Gastroesophageal sphincter (tissue), 4 donors: ENCODE measurements at regions not wholly inside any gene's neighbourhood (a gene's known extent, or its start where the extent isn't known, plus 50 kb on each side); places are given as distances from the start of the nearest gene placed in this dataset.
"Not testable (repeated sequence)": the region's sequence is repeated elsewhere in the genome, so short reads cannot be mapped to it uniquely, and the experiment has no call there.

Experiments
- ATAC-seq: fragments of 150-250 bp; one replicate; pipeline ENCODE4 v1.9.1; 2016; ENCODE audit warnings: mild to moderate bottlenecking, moderate library complexity
- H3K27ac ChIP-seq, 4 donors: fragments of 200-600 bp; sonication (generic) in 3 of 4; 1 replicate in 3 of 4; 2 replicates in 1 of 4; pipeline ENCODE4 v1.5.1; 2016 to 2019
- H3K27me3 ChIP-seq: fragments of 200-600 bp; sonication (generic); one replicate; pipeline ENCODE4 v1.5.1; 2019
- H3K36me3 ChIP-seq, 2 donors: fragments of 200-600 bp; sonication (generic); one replicate each; pipeline ENCODE4 v1.5.1; 2019; ENCODE audit warnings: control low read depth in 1 of 2
- H3K4me1 ChIP-seq, 3 donors: fragments of 200-600 bp; sonication (generic); 1 replicate in 2 of 3; 2 replicates in 1 of 3; pipeline ENCODE4 v1.5.1; 2016 to 2019; ENCODE audit warnings: control low read depth in 2 of 3
- H3K4me3 ChIP-seq, 2 donors: fragments of 200-600 bp; sonication (generic); one replicate each; pipeline ENCODE4 v1.5.1; 2019; ENCODE audit warnings: mild to moderate bottlenecking in 1 of 2, moderate library complexity in 1 of 2
- H3K9me3 ChIP-seq, 3 donors: fragments of 200-600 bp; sonication (generic); one replicate each; pipeline ENCODE4 v1.5.1; 2017 to 2019; ENCODE audit warnings: control low read depth in 2 of 3
- EP300 ChIP-seq: sonication (generic); formaldehyde crosslinking; IDR thresholded peaks from one replicate; pipeline ENCODE4 v1.6.1; 2017; ENCODE audit warnings: antibody characterized with exemption, mild to moderate bottlenecking
- POLR2A ChIP-seq, 2 donors: fragments of 450-650 bp; IDR thresholded peaks; one replicate each; pipeline ENCODE4 v1.6.1; 2017; ENCODE audit warnings: antibody characterized with exemption in 2 of 2, mild to moderate bottlenecking in 2 of 2, moderate library complexity in 1 of 2
- POLR2AphosphoS5 ChIP-seq: sonication (generic); formaldehyde crosslinking; IDR thresholded peaks from one replicate; pipeline ENCODE4 v1.6.1; 2017; ENCODE audit warnings: antibody characterized with exemption
- WGBS, 2 donors: methylation state at CpG; one replicate each; pipeline ENCODE4 v1.1.5; 2018; ENCODE audit warnings: low coverage in 1 of 2; 5-methylcytosine and 5-hydroxymethylcytosine counted together
- TF ChIP-seq, protein P1 (sequence below), 4 experiments: fragments of 200-600 bp in 2 of 4; fragments of 450-650 bp in 2 of 4; sonication (generic) in 1 of 4; IDR thresholded peaks; one replicate each; pipeline ENCODE4 v1.5.1; 2017 to 2019; ENCODE audit warnings: antibody characterized with exemption in 4 of 4, mild to moderate bottlenecking in 2 of 4, moderate library complexity in 2 of 4

DNA sequence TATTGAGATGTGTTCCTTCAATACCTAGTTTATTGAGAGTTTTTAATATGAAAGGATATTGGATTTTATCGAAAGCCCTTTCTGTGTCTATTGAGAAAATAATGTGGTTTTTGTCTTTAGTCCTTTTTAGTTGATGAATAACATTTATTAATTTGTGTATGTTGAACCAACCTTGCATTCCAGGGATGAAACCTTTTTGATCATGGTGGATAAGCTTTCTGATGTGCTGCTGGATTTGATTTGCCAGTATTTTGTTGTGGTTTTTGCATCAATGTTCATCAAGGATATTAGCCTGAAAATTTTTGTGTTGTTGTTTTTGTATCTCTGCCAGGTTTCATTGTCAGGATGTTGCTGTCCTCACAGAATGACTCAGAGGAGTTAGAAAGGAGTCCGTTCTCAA, 1710.4 kb downstream of the SUCLG1 start:
- ATAC-seq = no peak
- TF ChIP-seq EP300 (no peak), POLR2AphosphoS5 (no peak), POLR2A (IDR thresholded peaks at IDR 0.05) (no peak)
- TF ChIP-seq, protein P1, sequence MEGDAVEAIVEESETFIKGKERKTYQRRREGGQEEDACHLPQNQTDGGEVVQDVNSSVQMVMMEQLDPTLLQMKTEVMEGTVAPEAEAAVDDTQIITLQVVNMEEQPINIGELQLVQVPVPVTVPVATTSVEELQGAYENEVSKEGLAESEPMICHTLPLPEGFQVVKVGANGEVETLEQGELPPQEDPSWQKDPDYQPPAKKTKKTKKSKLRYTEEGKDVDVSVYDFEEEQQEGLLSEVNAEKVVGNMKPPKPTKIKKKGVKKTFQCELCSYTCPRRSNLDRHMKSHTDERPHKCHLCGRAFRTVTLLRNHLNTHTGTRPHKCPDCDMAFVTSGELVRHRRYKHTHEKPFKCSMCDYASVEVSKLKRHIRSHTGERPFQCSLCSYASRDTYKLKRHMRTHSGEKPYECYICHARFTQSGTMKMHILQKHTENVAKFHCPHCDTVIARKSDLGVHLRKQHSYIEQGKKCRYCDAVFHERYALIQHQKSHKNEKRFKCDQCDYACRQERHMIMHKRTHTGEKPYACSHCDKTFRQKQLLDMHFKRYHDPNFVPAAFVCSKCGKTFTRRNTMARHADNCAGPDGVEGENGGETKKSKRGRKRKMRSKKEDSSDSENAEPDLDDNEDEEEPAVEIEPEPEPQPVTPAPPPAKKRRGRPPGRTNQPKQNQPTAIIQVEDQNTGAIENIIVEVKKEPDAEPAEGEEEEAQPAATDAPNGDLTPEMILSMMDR (IDR thresholded peaks at IDR 0.05) = no peak
- H3K9me3 ChIP-seq = peaks cover 0 to 30% (median 0%) of the 10 kb centered on the region in 3 donors
- no peaks in the 10 kb centered on the region for H3K4me1 ChIP-seq
- no peaks in the 10 kb centered on the region for H3K36me3 ChIP-seq
- no peak overlapping the region for H3K27ac ChIP-seq
- H3K27me3 ChIP-seq = no peaks in the 10 kb centered on the region
- H3K4me3 ChIP-seq = no peak overlapping the region
- WGBS, 2 donors = 88 to 100% methylated on average over 1 to 2 of the region's 2 CpGs

DNA sequence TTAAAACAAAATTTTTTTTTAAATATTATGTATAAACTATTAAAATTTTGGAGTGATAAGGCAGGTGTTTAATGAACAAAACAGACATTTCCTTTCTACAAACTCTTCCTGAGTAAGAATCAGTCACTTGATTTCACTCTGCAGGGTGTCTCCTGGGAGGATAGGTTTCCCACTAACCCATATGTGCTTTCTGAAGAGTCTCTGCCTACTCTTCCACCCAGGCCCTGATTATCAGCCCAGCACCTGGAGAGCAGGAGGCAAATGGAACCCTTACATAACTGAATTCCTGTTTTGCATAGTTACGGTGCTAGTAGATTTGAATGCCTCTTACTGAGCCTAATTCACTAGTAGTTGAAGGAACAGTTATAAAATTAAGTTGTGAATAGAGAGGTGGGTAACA, 1718.6 kb downstream of the SUCLG1 start:
- ATAC-seq = no peak
- 64 to 90% methylated on average over 1 of the region's 1 CpG for WGBS, 2 donors
- Histone ChIP-seq H3K4me3 (no peak overlapping the region), H3K4me1 (no peaks in the 10 kb centered on the region), H3K27ac (no peak overlapping the region), H3K27me3 (no peaks in the 10 kb centered on the region), H3K36me3 (no peaks in the 10 kb centered on the region), H3K9me3 (peaks cover 0 to 5% (median 0%) of the 10 kb centered on the region in 3 donors)
- TF ChIP-seq, protein P1 (IDR thresholded peaks at IDR 0.05) = no peak
- no peak for TF ChIP-seq EP300
- no peak for TF ChIP-seq POLR2A (IDR thresholded peaks at IDR 0.05)
- no peak for TF ChIP-seq POLR2AphosphoS5

DNA sequence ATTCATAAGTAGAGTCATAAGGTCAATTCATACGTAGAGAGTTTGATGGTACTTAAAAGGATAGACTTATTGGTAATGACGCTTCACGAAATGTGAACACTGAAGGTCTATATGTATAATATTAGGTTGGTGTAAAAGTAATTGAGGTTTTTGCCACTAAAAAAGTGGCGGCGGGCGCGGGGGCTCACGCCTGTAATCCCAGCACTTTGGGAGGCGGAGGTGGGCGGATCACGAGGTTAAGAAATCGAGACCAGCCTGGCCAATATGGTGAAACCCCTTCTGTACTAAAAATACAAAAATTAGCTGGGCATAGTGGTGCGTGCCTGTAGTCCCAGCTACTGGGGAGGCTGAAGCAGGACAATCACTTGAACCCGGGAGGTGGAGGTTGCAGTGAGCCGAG, 1721.1 kb downstream of the SUCLG1 start:
- 94% methylated on average over 11 to 13 of the region's 15 CpGs for WGBS, 2 donors
- H3K9me3 ChIP-seq = not testable (repeated sequence)

DNA sequence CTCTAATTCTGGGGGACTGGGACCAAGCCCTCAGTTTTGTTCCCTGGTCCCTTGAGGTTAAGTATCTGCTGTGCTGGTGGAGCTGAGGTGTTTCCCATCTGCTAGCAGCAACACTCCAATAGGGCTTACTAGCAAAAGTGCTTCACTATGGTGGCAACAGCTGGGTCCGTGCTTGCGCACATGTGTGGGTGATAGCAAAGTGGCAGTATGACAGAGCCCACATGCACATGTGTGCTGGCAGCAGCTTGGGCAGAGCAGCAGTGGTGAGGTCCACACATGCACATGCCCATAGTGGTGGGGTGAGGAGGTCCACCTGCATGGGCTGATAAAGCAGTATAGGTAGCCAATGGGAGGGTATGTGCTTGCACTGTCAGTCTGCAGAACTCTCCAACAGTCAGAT, 1723.7 kb downstream of the SUCLG1 start:
- ATAC-seq = no peak
- no CpG with 5 or more reads among the region's 2 CpGs for WGBS, 2 donors

More for the DNA sequence above, 1721.1 kb downstream of the SUCLG1 start:
- not testable (repeated sequence) for ATAC-seq, H3K27ac ChIP-seq, H3K4me1 ChIP-seq, H3K27me3 ChIP-seq, H3K4me3 ChIP-seq, H3K36me3 ChIP-seq

DNA sequence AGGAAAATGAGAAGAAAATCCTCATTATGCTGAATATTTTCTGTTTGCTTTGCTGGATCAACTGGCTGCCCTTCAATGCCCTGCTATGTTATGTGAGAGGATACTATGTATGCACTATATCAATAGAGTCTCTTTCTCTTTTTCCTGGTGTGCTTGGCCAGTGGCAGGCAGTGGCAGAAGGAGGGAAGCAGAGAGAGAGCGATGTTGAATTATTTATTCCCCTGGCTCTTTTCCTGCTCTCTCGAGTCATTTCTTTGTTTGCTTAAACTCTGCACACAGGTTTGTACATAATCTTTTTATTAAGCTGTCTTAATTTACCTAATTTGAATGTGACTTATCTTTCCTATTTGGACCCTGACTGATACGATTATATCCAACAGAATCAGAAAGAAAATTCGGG, 1727.3 kb downstream of the SUCLG1 start:
- no peak overlapping the region for H3K27ac ChIP-seq
- H3K4me3 ChIP-seq = no peak overlapping the region
- ATAC-seq = no peak
- no peaks in the 10 kb centered on the region for H3K27me3 ChIP-seq
- H3K36me3 ChIP-seq = no peaks in the 10 kb centered on the region
- no peaks in the 10 kb centered on the region for H3K9me3 ChIP-seq
- no peak for TF ChIP-seq POLR2AphosphoS5
- TF ChIP-seq, protein P1 (IDR thresholded peaks at IDR 0.05) = no peak
- no peak for TF ChIP-seq EP300
- TF ChIP-seq POLR2A (IDR thresholded peaks at IDR 0.05) = no peak
- WGBS, 2 donors = 60 to 65% methylated on average over 4 of the region's 4 CpGs
- H3K4me1 ChIP-seq = no peaks in the 10 kb centered on the region

More for the DNA sequence above, 1723.7 kb downstream of the SUCLG1 start:
- Histone ChIP-seq H3K27me3 (no peaks in the 10 kb centered on the region), H3K4me1 (no peaks in the 10 kb centered on the region), H3K9me3 (no peaks in the 10 kb centered on the region), H3K36me3 (no peaks in the 10 kb centered on the region), H3K4me3 (no peak overlapping the region), H3K27ac (no peak overlapping the region)
- TF ChIP-seq, protein P1 (IDR thresholded peaks at IDR 0.05) = no peak
- TF ChIP-seq POLR2A (IDR thresholded peaks at IDR 0.05) = no peak
- TF ChIP-seq EP300 = no peak
- TF ChIP-seq POLR2AphosphoS5 = no peak
